ENCODE measurements at regions not wholly inside any gene's neighbourhood (a gene's known extent, or its start where the extent isn't known, plus 50 kb on each side); places are given as distances from the start of the nearest gene placed in this dataset.

GRCh38 chr2:66324356-66324755 is 110.6 kb upstream of the MEIS1 start:
- TF ChIP-seq CTCF (IDR thresholded peaks at IDR 0.05): no peak
- no peak for TF ChIP-seq POLR2AphosphoS5 (IDR thresholded peaks at IDR 0.05)
- TF ChIP-seq EP300 (IDR thresholded peaks at IDR 0.05; ENCODE audit: low read depth): no peak
- no peak for TF ChIP-seq POLR2A (IDR thresholded peaks at IDR 0.05)
